ENCODE measurements at regions not wholly inside any gene's neighbourhood (a gene's known extent, or its start where the extent isn't known, plus 50 kb on each side); places are given as distances from the start of the nearest gene placed in this dataset.
A peak's percentile ranks its signal among the peaks of the same experiment; 100 is the strongest.
"Not testable (repeated sequence)": the region's sequence is repeated elsewhere in the genome, so short reads cannot be mapped to it uniquely, and the experiment has no call there.

DNA sequence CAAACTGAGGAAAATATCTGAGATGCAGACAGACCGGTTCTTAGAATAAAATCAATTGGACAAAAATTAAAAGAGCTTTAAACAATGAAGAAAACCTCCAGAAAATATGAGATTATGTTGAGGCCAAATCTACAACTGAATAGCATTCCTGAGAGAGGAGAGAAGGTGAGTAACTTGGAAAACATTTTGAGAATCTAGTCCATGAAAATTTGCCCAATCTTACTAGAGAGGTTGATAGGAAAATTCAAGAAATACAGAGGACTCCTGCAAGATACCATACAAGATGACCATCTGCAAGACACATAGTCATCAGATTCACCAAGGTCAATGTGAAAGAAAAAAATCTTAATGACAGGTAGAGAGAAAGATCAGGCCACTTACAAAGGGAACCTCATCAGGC is 437.7 kb upstream of the ADGRB3 start:
- no peak overlapping the region for H3K4me3 ChIP-seq (ENCODE audit: low read length)
- DNase-seq (ENCODE audit: low read depth) = no peak
- TF ChIP-seq, protein P1, sequence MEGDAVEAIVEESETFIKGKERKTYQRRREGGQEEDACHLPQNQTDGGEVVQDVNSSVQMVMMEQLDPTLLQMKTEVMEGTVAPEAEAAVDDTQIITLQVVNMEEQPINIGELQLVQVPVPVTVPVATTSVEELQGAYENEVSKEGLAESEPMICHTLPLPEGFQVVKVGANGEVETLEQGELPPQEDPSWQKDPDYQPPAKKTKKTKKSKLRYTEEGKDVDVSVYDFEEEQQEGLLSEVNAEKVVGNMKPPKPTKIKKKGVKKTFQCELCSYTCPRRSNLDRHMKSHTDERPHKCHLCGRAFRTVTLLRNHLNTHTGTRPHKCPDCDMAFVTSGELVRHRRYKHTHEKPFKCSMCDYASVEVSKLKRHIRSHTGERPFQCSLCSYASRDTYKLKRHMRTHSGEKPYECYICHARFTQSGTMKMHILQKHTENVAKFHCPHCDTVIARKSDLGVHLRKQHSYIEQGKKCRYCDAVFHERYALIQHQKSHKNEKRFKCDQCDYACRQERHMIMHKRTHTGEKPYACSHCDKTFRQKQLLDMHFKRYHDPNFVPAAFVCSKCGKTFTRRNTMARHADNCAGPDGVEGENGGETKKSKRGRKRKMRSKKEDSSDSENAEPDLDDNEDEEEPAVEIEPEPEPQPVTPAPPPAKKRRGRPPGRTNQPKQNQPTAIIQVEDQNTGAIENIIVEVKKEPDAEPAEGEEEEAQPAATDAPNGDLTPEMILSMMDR (IDR thresholded peaks at IDR 0.05; ENCODE audit: insufficient read depth, low read depth, low read length, missing control alignments) = no peak

DNA sequence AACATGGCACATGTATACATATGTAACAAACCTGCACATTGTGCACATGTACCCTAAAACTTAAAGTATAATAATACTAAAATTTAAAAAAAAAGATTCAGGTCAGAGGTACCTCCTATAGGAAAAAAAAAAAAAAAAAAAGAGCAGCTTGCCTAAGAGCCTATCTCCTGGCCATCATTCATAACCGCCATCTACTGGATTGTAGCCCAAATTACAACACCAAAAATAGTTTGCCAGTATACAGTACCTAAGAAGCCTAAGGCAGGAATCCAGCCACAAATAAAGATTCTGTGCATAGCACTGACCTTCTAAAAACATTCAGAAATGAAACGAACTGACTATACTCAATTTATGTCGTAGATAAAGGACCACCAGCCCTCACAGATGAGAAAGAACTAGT is 438.4 kb upstream of the ADGRB3 start:
- H3K4me3 ChIP-seq (ENCODE audit: low read length) = no peak overlapping the region
- DNase-seq (ENCODE audit: low read depth) = peak; percentile 60

DNA sequence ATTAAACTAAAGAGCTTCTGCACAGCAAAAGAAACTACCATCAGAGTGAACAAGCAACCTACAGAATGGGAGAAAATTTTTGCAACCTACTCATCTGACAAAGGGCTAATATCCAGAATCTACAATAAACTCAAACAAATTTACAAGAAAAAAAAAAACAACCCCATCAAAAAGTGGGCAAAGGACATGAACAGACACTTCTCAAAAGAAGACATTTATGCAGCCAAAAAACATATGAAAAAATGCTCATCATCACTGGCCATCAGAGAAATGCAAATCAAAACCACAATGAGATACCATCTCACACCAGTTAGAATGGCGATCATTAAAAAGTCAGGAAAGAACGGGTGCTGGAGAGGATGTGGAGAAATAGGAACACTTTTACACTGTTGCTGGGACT is 439.3 kb upstream of the ADGRB3 start:
- H3K4me3 ChIP-seq (ENCODE audit: low read length); DNase-seq (ENCODE audit: low read depth): not testable (repeated sequence)

More for the DNA sequence above, 438.4 kb upstream of the ADGRB3 start:
- TF ChIP-seq, protein P1 (IDR thresholded peaks at IDR 0.05; ENCODE audit: insufficient read depth, low read depth, low read length, missing control alignments) = peak; percentile 48

DNA sequence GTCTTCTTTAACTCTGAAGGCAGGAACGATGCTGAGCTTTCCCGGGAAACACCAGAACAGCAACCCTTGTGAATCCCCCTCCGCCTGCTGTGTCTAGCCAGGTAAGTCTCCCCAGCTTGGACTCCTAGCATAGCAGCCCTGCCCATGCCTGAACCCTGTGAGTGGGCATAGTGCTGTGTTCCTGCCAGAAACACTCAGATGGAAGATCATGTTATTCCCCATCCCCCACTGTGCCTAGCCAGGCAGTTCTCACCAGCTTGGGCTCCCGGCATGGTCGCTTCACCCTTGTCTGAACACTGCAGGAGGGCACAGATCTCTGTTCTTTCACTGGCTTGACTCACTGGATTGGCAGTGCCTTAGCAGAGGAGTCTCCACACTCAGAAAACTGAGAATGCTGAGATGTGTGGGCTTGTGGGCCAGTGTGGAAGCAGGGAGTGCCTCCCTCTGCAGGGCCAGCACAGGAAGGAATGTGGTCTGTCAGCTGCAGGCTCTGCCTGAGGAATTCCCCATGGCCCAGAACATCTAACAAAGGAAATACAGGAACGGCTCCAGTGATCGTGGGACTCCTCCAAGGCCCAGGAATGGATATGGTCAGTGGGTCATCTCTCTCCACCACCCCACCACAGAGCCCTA is 440.1 kb upstream of the ADGRB3 start:
- TF ChIP-seq, protein P1 (IDR thresholded peaks at IDR 0.05; ENCODE audit: insufficient read depth, low read depth, low read length, missing control alignments) = no peak
- H3K4me3 ChIP-seq (ENCODE audit: low read length) = no peak overlapping the region
- DNase-seq (ENCODE audit: low read depth) = peak; percentile 3

DNA sequence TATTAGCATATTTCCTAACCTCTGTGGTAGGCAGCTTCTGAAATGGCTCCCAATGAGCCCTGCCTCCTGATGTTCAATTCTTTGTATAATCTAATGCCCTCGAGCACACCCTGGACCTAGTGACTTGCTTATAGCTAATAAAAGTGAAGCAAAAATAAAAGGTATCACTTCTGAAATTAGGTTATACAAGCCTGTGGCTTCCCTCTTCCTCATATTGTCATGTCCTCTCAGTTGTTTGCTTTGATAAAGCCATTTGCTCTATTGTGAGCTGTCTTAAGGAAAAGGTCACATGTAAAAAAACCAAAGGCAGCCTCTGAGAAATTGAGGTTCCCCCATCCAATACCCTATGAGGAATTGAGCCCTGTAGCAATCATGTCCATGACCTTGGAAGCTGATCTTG is 442.1 kb upstream of the ADGRB3 start:
- no peak overlapping the region for H3K4me3 ChIP-seq (ENCODE audit: low read length)
- TF ChIP-seq, protein P1 (IDR thresholded peaks at IDR 0.05; ENCODE audit: insufficient read depth, low read depth, low read length, missing control alignments) = no peak
- DNase-seq (ENCODE audit: low read depth) = no peak

DNA sequence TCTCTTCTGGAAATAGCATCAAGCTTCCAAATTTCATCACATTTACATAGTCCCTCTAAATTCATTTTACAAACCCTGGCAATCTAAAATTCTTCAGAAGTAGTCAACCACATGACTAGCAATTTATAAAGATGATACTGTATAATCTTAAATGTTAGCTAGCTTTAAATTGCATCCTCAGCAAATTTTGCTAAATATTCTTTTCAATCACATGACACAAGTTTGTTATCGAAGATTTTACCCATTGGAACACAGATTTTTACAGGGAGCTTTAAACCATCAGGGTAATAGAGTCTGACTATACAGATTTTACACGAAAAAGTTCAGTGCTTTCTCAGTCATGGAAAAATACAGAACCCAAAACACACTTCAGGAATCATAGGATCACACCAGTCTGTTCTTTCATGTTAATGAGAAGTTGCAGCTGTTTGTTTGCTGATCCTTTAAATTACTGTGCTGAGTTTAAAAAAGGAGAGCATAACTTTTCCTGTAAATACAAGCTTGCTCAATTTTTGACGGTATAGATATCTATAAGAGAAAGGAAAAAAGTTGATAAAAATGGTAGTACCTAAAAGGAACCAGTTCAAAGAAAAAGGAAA is 445.8 kb upstream of the ADGRB3 start:
- H3K4me3 ChIP-seq (ENCODE audit: low read length) = no peak overlapping the region
- TF ChIP-seq, protein P1 (IDR thresholded peaks at IDR 0.05; ENCODE audit: insufficient read depth, low read depth, low read length, missing control alignments) = no peak
- no peak for DNase-seq (ENCODE audit: low read depth)

DNA sequence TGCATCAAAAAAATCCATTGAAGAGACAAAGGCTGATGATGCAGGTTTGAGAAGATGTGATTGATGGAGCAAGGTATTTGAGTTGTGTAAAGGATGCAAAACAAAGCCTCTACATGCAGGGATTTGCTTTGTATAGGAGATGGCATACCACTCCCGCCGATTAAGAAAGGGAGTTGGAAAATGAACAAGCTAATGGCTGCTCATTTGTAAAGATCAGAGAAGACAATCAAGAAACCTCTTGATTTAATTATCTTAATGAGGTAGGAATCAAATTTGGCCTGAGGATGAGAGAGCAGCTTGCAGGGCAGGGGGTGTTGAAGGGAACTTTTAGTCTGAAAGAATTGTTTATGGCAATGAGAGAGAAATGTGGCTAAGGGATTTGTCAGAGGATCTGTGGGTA is 448.2 kb upstream of the ADGRB3 start:
- TF ChIP-seq, protein P1 (IDR thresholded peaks at IDR 0.05; ENCODE audit: insufficient read depth, low read depth, low read length, missing control alignments) = no peak
- DNase-seq (ENCODE audit: low read depth) = no peak
- H3K4me3 ChIP-seq (ENCODE audit: low read length) = no peak overlapping the region
